K562 (cell line): ENCODE measurements at regions not wholly inside any gene's neighbourhood (a gene's known extent, or its start where the extent isn't known, plus 50 kb on each side); places are given as distances from the start of the nearest gene placed in this dataset.

Source experiments
- ATAC-seq: fragments of 200-7000 bp; cut with Tn5 transposase; 3 replicates; pipeline ENCODE4 v1.9.1; 2020; ENCODE audit warnings: moderate library complexity
- BruUV-seq: library from RNA; stranded (reverse); fragments of 400-500 nt; replicated peaks from 2 replicates; lab custom pipeline; 2021; lab: Mats Ljungman, UMichigan
- CTCF ChIA-PET: fragments of 300-600 bp; formaldehyde crosslinking; extraction: SDS; loops from one replicate; lab custom pipeline; 2021; ENCODE audit warnings: low intra/inter-chr PET ratio; lab: Yijun Ruan, JAX
- POLR2A ChIA-PET: fragments of 300-600, 350-650 bp; sonication (Branson Sonifier 250); formaldehyde crosslinking; extraction: SDS; loops from one replicate; lab custom pipeline; 2021; ENCODE audit warnings: antibody characterized with exemption, inconsistent platforms; lab: Yijun Ruan, JAX
- DNase-seq, 4 experiments: peaks; one replicate each; pipeline versions ENCODE4 v3.0.0 to v3.0.0-alpha.2; 2011 to 2018; ENCODE audit warnings: low spot score in 3 of 4, mixed read lengths in 3 of 4; ENCODE audit errors: extremely low read depth in 1 of 4
- FAIRE-seq: peaks from 2 replicates; lab custom pipeline; 2011; peaks lifted over from hg19 to GRCh38; lab: Jason Lieb, UNC
- H2AFZ ChIP-seq: 2 replicates; pipeline ENCODE4 v1.6.0; 2011; ENCODE audit warnings: low read depth, low read length, control low read depth, inconsistent platforms
- H3K27ac ChIP-seq: fragments of 200-600 bp; 3 replicates; pipeline ENCODE4 v1.8.0; 2011; ENCODE audit warnings: low read depth, mild to moderate bottlenecking, control low read depth, inconsistent platforms, low read length, moderate library complexity, mixed read lengths; ENCODE audit errors: extremely low read depth
- H3K27me3 ChIP-seq, 2 experiments: fragments of 300-600 bp in 1 of 2; 2 replicates in 1 of 2; 3 replicates in 1 of 2; pipeline versions ENCODE4 v1.6.0 to v1.8.0; 2011; ENCODE audit warnings: inconsistent platforms in 2 of 2, low read length in 2 of 2, mild to moderate bottlenecking in 1 of 2, mixed read lengths in 1 of 2, moderate library complexity in 1 of 2; ENCODE audit not compliant: control insufficient read depth in 2 of 2, insufficient read depth in 2 of 2
- H3K36me3 ChIP-seq: fragments of 300-600 bp; 3 replicates; pipeline ENCODE4 v1.8.0; 2011; ENCODE audit warnings: mild to moderate bottlenecking, low read length, inconsistent platforms; ENCODE audit not compliant: control insufficient read depth, insufficient read depth
- H3K4me1 ChIP-seq, 2 experiments: fragments of 200-600 bp in 1 of 2; replicated peaks in 1 of 2; 2 replicates in 1 of 2; 3 replicates in 1 of 2; pipeline versions ENCODE4 v1.5.1 to v1.8.0; 2011; ENCODE audit warnings: inconsistent platforms in 2 of 2, low read length in 2 of 2, mild to moderate bottlenecking in 1 of 2, mixed read lengths in 1 of 2, moderate library complexity in 1 of 2; ENCODE audit not compliant: control insufficient read depth in 2 of 2, insufficient read depth in 2 of 2
- H3K4me2 ChIP-seq: 2 replicates; pipeline ENCODE4 v1.6.1; 2011; ENCODE audit warnings: low read length, control low read depth, inconsistent platforms, mixed read lengths; ENCODE audit not compliant: insufficient read depth
- H3K4me3 ChIP-seq: fragments of 200-600 bp; sonication (generic), shearing (Covaris generic); 2 replicates; pipeline ENCODE4 v1.5.1; 2016; ENCODE audit warnings: control low read depth, inconsistent platforms
- H3K79me2 ChIP-seq: fragments of 200-600 bp; 3 replicates; pipeline ENCODE4 v1.8.0; 2011; ENCODE audit warnings: low read length, inconsistent platforms; ENCODE audit not compliant: control insufficient read depth, insufficient read depth
- H3K9ac ChIP-seq, 2 experiments: 2 replicates each; pipeline versions ENCODE4 v1.6.0 to v1.6.1; 2011; ENCODE audit warnings: low read depth in 2 of 2, low read length in 2 of 2, control low read depth in 1 of 2, inconsistent platforms in 1 of 2, mild to moderate bottlenecking in 1 of 2, mixed read lengths in 1 of 2; ENCODE audit not compliant: insufficient read depth in 1 of 2
- H3K9me1 ChIP-seq: one replicate; pipeline ENCODE4 v1.6.0; 2011; ENCODE audit warnings: inconsistent platforms, mild to moderate bottlenecking, low read length, moderate library complexity; ENCODE audit not compliant: control insufficient read depth, insufficient read depth
- H3K9me3 ChIP-seq: replicated peaks from 2 replicates; pipeline ENCODE4 v1.5.1; 2011; ENCODE audit warnings: low read depth, low read length, inconsistent platforms; ENCODE audit not compliant: control insufficient read depth, insufficient read depth
- H4K20me1 ChIP-seq: replicated peaks from 2 replicates; pipeline ENCODE4 v1.6.1; 2011; ENCODE audit warnings: low read length, inconsistent platforms, mixed read lengths; ENCODE audit not compliant: control insufficient read depth, insufficient read depth
- ARHGAP35 ChIP-seq: fragments of 450-650 bp; IDR thresholded peaks from 2 replicates; pipeline ENCODE4 v1.6.1; 2018; ENCODE audit not compliant: partially characterized antibody
- ARID3A ChIP-seq: IDR thresholded peaks from 2 replicates; pipeline ENCODE4 v1.6.1; 2012; ENCODE audit warnings: low read depth, low read length, improper control_type of control experiment, borderline replicate concordance
- CREB5 ChIP-seq: fragments of 250-450 bp; sonication (Bioruptor Pico); IDR thresholded peaks from 2 replicates; pipeline ENCODE4 v1.5.0; 2020; ENCODE audit warnings: mild to moderate bottlenecking
- KDM4B ChIP-seq, 2 experiments: fragments of 450-650 bp in 1 of 2; sonication (generic) in 1 of 2; IDR thresholded peaks; 2 replicates each; pipeline ENCODE4 v1.6.1; 2016 to 2017; ENCODE audit warnings: borderline replicate concordance in 2 of 2, antibody characterized with exemption in 1 of 2, low read depth in 1 of 2, mild to moderate bottlenecking in 1 of 2
- TAF1 ChIP-seq: IDR thresholded peaks from 2 replicates; pipeline ENCODE4 v1.6.1; 2011; ENCODE audit warnings: mild to moderate bottlenecking, low read length, moderate library complexity; ENCODE audit not compliant: insufficient read depth, control insufficient read depth, severe bottlenecking; ENCODE audit errors: extremely low read depth
- in situ Hi-C: fragments of 300-500 bp; cut with MboI; formaldehyde crosslinking; loops from 4 replicates; pipeline ENCODE4 v1.15.0; 2018; ENCODE audit warnings: inconsistent platforms, mixed read lengths
- intact Hi-C: fragments of 100-400 bp; cut with micrococcal nuclease; formaldehyde crosslinking; loops from 2 replicates; pipeline ENCODE4 v1.14.2; 2022

DNA sequence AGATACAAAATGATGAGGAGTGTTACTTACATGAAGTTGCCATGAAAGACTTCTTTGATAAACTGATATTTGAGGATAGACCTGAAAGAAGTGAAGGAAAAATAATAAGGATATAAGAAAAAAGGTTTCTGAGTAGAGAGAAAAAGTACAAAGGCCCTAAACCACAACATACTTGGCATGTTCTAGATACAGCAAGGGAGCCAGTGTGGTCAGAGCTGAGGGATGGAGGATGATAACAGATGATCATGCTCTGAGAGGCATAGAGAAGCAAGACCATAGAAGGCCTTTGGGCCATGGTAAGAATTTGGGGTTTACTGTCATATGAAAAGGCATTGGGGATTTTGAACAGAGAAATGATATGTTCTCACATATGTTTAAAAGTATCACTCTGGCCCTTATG lies 424.1 kb upstream of the CHST9 start:
- TF ChIP-seq ARID3A (no peak), CREB5 (no peak), KDM4B (IDR thresholded peaks at IDR 0.05; ENCODE audit: borderline replicate concordance in 2 of 2, low read depth in 1 of 2) (no peak), ARHGAP35 (no peak), TAF1 (no peak)
- no peaks in the 10 kb centered on the region for H3K27me3 ChIP-seq
- intact Hi-C loops (no loop called here), in situ Hi-C loops (no loop called here)
- H3K9me1 ChIP-seq: no peaks in the 10 kb centered on the region
- H3K27ac ChIP-seq: no peak overlapping the region
- no peak overlapping the region for H3K4me3 ChIP-seq
- no peak for ATAC-seq
- POLR2A ChIA-PET: no interaction called here
- H3K79me2 ChIP-seq: no peaks in the 10 kb centered on the region
- no peak overlapping the region for H3K9ac ChIP-seq
- H4K20me1 ChIP-seq: no peaks in the 10 kb centered on the region
- FAIRE-seq: no peak
- H3K36me3 ChIP-seq: no peaks in the 10 kb centered on the region
- BruUV-seq: no TSS peak
- DNase-seq: no peak
- H3K4me2 ChIP-seq: no peak overlapping the region
- no peak overlapping the region for H2AFZ ChIP-seq
- H3K9me3 ChIP-seq: no peaks in the 10 kb centered on the region
- H3K4me1 ChIP-seq: no peaks in the 10 kb centered on the region
- CTCF ChIA-PET: no interaction called here
